Non-pigmented ciliary epithelial cell (primary cell): ENCODE measurements at regions not wholly inside any gene's neighbourhood (a gene's known extent, or its start where the extent isn't known, plus 50 kb on each side); places are given as distances from the start of the nearest gene placed in this dataset.

Source experiments
- DNase-seq: peaks from one replicate; pipeline ENCODE4 v3.0.0-alpha.2; 2010; ENCODE audit warnings: low read depth

DNA sequence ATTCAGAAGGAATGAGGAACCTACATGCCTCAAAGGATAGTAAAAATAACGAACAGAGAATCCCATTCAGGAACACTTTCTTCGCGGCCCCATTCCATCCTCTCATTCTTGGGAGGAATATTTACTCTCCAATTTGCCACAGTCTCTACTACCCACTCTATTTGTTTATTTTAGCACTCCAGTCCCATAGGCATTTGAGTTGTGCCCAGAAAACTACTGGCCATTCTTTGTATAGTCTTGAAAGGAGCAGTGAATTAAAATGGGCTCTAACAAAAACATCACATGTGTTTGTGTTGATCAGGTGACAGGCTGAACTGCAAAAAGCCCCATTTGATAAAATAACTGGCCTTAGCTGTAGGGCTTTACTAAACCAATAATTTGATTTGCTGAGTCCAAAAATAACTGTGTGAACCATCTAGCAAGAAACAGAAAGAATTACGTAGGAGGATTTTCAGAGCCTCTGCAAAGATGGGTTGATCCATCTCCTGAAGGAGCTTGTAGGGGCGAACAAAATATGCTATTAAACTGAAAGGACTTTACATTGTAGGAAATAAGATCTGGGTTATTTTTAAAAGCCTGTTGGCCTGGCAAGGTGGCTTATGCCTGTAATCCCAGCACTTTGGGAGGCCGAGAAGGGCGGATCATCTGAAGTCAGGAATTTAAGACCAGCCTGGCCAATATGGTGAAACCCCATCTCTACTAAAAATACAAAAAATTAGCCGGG, 142.3 kb upstream of the CPNE8 start:
- DNase-seq = no peak

DNA sequence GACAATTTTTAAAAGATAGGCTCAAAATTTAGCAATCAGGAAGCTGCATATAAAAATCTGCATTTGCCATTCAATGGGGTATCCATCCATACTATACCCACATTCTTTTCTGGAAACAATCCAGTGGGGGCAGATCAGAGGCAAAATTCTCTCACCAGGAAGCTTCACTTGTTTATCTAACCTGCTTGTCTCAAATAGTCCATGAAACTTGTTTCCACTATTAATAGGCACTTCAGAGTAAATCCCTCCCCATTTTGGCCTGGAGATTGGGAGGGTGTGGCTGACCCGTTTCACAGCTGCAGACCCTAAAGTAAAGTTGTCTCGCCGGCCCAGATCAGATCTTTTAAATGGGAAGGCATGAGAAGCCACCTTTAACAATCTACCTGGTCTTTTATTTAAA, 139.4 kb upstream of the CPNE8 start:
- DNase-seq = no peak

DNA sequence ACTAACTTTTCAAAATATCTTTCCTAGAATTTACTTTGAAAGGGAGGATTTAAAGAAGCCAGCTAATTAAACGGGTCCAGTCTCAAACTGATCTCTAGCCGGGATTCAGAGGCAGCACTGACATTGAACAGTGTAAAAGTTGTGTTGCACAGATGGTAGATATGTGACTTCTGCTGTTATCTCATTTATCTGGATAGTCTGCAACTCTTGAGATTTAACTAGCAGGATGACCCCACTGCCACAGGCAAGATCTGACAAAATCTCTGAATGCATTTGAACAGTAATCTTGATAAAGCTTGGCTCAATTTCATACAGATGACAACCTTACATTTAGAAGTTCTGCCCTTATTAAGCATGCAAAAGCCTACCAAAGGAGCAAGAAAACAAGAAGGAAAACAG, 138.0 kb upstream of the CPNE8 start:
- no peak for DNase-seq

DNA sequence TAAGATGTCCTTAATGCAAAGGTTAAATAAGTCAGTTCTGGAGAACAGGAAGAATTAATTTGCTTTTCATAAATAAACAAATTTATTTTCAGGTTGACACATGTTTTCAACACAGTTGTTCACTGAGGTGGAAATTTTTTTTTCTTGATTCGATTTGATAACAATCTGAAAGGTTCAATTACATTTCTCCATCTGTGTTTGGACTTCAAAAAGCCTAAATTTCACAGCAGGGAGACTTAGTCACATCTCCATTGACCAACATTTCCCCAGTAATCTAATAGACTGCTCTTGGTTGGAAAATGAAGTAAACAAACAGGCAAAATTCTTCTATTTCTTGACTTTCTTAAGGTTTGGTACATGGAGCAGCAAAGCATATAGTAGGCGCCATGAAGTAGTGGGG, 134.9 kb upstream of the CPNE8 start:
- no peak for DNase-seq

DNA sequence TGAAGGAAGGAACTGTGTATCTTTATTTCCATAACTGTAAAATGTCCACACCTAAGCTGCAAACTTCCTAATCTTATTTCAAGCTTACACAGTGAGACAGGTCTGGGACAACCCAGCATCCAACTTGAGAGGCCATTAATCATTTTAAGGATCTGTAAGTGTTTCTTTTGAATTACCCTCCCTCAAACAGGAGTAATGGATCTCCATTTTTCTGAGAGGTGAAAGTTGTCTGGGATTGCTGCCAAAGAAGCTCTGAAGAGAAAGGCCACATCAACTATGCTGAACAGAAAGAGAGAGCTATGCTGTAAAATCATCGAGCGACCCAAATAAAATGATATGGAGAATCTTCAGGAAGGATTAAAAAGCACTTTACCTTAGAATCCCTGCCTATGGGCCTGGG, 131.7 kb upstream of the CPNE8 start:
- DNase-seq = no peak

- no peak for DNase-seq
Observed at GRCh38 chr12:39036105-39036504, 130.7 kb upstream of the CPNE8 start.

DNA sequence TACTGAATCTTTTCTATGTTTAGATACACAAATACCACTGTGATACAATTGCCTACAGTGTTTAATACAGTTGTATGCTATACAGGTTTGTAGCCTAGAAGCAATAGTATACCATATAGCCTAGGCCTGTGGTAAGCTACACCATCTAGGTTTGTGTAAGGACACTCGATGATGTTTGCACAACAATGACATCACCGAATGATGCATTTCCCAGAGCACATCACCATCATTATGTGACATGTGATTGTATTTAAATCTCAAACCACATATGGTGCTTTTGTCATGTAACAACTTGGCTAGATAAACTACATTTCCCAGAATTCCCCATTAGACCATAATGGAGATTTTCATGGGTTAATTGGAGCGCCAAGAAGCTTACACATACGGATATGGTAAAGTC, 128.4 kb upstream of the CPNE8 start:
- DNase-seq = no peak

DNA sequence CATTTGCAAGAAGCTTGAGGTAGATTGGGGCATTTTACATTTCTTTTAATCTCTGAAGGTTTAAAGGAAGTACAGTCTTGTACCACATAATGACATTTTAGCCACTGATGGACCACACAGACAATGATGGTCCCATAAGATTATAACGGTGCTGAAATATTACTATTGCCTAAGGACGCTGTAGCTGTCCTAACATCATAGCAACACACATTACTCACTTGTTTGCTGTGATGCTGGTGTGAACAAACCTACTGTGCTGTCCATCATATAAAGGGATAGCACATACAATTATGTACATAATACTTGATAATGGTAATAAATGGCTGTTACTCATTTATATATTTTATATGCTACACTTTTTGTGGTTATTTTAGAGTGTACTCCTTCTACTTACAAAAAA, 127.1 kb upstream of the CPNE8 start:
- DNase-seq = no peak

- no peak for DNase-seq
Observed at GRCh38 chr12:39032034-39032433, 126.6 kb upstream of the CPNE8 start.

- DNase-seq = no peak
Observed at GRCh38 chr12:39028382-39028781, 123.0 kb upstream of the CPNE8 start.

- no peak for DNase-seq
Observed at GRCh38 chr12:39012870-39013269, 107.5 kb upstream of the CPNE8 start.

- no peak for DNase-seq
Observed at GRCh38 chr12:39011166-39011565, 105.8 kb upstream of the CPNE8 start.

DNA sequence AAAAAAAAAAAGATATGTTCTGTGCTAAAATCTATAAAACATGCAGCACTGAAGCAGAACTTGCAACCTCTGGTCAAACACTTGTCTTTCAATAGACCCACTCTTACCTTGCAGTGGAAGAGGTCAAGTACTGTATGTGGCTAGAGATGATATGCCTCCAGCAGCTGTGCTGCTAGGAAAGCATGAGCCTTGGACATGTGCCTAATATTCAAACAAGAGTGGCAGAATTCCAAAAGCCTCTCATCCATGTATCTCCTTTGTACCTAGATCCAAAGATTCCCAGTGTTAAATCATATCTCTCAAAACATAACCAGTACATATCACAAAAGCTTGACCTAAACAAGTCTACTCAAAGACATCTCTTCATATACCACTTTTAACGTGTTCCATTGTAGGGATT, 105.0 kb upstream of the CPNE8 start:
- no peak for DNase-seq

GRCh38 chr12:39007619-39008018, 102.2 kb upstream of the CPNE8 start:
- DNase-seq = no peak

GRCh38 chr12:39006286-39006685, 100.9 kb upstream of the CPNE8 start:
- DNase-seq = no peak

GRCh38 chr12:39005671-39006070, 100.3 kb upstream of the CPNE8 start:
- no peak for DNase-seq

- no peak for DNase-seq
Observed at GRCh38 chr12:39003541-39004155, 98.3 kb upstream of the CPNE8 start.

GRCh38 chr12:39000370-39000769, 95.0 kb upstream of the CPNE8 start:
- no peak for DNase-seq

DNA sequence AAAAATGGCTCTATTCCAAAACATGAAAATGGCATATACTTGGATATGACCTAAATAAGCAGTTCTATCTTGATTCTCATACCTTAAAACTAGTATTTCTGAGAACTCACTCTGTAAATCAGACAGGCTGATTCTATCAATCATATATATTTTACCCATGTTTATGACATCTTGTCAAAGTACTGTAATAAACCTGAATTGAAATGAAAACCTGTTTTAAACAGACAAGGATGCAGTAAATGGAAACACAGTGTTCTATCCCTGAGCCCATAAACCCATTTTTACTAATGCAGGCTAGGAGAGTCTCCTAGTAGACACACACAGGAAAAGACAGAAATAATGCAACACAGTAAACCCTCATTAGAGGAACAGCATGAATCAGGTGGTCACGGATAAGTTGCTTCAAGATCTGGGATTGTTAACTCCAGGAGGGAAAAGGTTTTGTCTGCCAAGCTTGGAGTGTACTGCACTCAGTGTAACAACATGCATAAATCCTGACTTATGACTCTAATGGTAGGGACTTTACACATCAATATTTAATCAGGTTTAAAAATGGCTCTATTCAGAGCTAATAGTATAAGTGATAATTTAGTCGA, 93.6 kb upstream of the CPNE8 start:
- DNase-seq = no peak

GRCh38 chr12:38995249-38995648, 89.9 kb upstream of the CPNE8 start:
- DNase-seq = no peak

DNA sequence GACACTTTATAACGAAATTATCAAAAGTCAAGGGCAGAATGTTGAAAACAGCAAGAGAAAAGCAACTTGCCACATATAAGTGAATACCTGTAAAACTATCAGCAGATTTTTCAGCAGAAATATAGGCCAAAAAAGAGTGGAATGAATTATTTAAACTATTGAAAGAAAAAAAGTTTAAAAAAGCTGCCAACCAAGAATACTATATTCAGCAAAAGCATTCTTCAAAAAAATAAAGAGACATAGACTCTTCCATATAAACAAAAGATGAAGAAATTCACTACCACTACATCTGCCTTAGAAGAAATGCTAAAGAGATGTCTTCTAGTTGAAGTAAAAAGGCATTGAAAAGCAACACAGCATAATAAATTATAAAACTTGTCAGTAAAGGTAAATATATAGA, 80.6 kb upstream of the CPNE8 start:
- DNase-seq = no peak

- DNase-seq = no peak
Observed at GRCh38 chr12:38984388-38984787, 79.0 kb upstream of the CPNE8 start.

GRCh38 chr12:38983117-38983571, 77.8 kb upstream of the CPNE8 start:
- no peak for DNase-seq

DNA sequence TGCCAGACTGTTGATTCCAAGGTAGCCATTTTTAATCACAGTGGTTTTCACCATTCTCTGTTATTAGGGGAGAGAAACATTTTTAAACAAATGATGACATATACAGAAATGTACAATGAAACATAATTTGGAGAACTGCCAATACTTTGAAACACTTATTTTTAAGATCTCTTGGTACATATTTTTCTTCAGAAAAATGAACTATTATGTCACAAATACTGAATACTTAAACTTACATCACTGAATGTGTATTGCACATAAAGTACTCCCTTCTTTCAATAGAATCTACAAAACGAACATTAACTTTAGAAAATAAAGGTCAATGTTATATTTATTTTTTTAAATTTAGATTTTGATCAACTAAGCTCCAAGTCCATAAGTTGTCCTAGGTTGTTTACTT, 71.7 kb upstream of the CPNE8 start:
- DNase-seq = no peak
